Activated T-cell treated with anti-CD3 and anti-CD28 coated beads, Interleukin-2, amount 50 U/mL, for 24 hours (primary cell): ENCODE measurements at regions not wholly inside any gene's neighbourhood (a gene's known extent, or its start where the extent isn't known, plus 50 kb on each side); places are given as distances from the start of the nearest gene placed in this dataset.

Source experiments
- DNase-seq: peaks from one replicate; pipeline ENCODE4 v3.0.0-alpha.2; 2020
- H3K27ac Mint-ChIP-seq: 2 replicates; pipeline ENCODE4 v1.8.0; 2020; ENCODE audit warnings: mild to moderate bottlenecking, mixed read lengths
- H3K27me3 Mint-ChIP-seq: 2 replicates; pipeline ENCODE4 v1.8.0; 2020; ENCODE audit warnings: mixed read lengths
- H3K36me3 Mint-ChIP-seq: 2 replicates; pipeline ENCODE4 v1.8.0; 2020; ENCODE audit warnings: low read depth, mixed read lengths
- H3K4me1 Mint-ChIP-seq: 2 replicates; pipeline ENCODE4 v1.8.0; 2020; ENCODE audit warnings: low read depth, mixed read lengths
- H3K4me3 Mint-ChIP-seq: 2 replicates; pipeline ENCODE4 v1.8.0; 2020; ENCODE audit warnings: mild to moderate bottlenecking, moderate library complexity, mixed read lengths
- H3K9me3 Mint-ChIP-seq: 2 replicates; pipeline ENCODE4 v1.8.0; 2020; ENCODE audit warnings: mixed read lengths

- H3K27ac Mint-ChIP-seq = no peak overlapping the region
- peaks cover 61% of the 10 kb centered on the region for H3K4me1 Mint-ChIP-seq
- peaks cover 53% of the 10 kb centered on the region for H3K36me3 Mint-ChIP-seq
These were observed 50.4 kb downstream of the ZBTB38 start for GRCh38 chr3:141418751-141419150.

GRCh38 chr3:141419946-141420345 is 51.6 kb downstream of the ZBTB38 start:
- peaks cover 50% of the 10 kb centered on the region for H3K4me1 Mint-ChIP-seq

More at GRCh38 chr3:141418751-141419150, 50.4 kb downstream of the ZBTB38 start:
- Mint-ChIP-seq H3K4me3 (no peak overlapping the region), H3K9me3 (peaks cover 2% of the 10 kb centered on the region), H3K27me3 (no peaks in the 10 kb centered on the region)
- DNase-seq = no peak

GRCh38 chr3:141421186-141421585 is 52.9 kb downstream of the ZBTB38 start:
- peak overlapping the region; percentile 47 for H3K27ac Mint-ChIP-seq
- DNase-seq = no peak
- H3K36me3 Mint-ChIP-seq = peaks cover 39% of the 10 kb centered on the region
- H3K27me3 Mint-ChIP-seq = no peaks in the 10 kb centered on the region
- H3K4me3 Mint-ChIP-seq = no peak overlapping the region
- H3K4me1 Mint-ChIP-seq = peaks cover 50% of the 10 kb centered on the region
- peaks cover 2% of the 10 kb centered on the region for H3K9me3 Mint-ChIP-seq

More at GRCh38 chr3:141419946-141420345, 51.6 kb downstream of the ZBTB38 start:
- no peak overlapping the region for H3K4me3 Mint-ChIP-seq
- no peak for DNase-seq
- H3K27me3 Mint-ChIP-seq = no peaks in the 10 kb centered on the region
- H3K36me3 Mint-ChIP-seq = peaks cover 47% of the 10 kb centered on the region
- H3K27ac Mint-ChIP-seq = no peak overlapping the region
- H3K9me3 Mint-ChIP-seq = peaks cover 2% of the 10 kb centered on the region

GRCh38 chr3:141421639-141422319 is 53.5 kb downstream of the ZBTB38 start:
- Mint-ChIP-seq H3K27ac (peak overlapping the region; percentile 47), H3K27me3 (no peaks in the 10 kb centered on the region), H3K9me3 (peaks cover 2% of the 10 kb centered on the region), H3K4me3 (no peak overlapping the region), H3K36me3 (peaks cover 37% of the 10 kb centered on the region), H3K4me1 (peaks cover 50% of the 10 kb centered on the region)
- no peak for DNase-seq

- Mint-ChIP-seq H3K27me3 (no peaks in the 10 kb centered on the region), H3K9me3 (peaks cover 2% of the 10 kb centered on the region), H3K4me1 (peaks cover 46% of the 10 kb centered on the region), H3K27ac (no peak overlapping the region), H3K36me3 (peaks cover 38% of the 10 kb centered on the region), H3K4me3 (no peak overlapping the region)
- no peak for DNase-seq
These were observed 54.8 kb downstream of the ZBTB38 start for GRCh38 chr3:141422961-141423582.

- no peaks in the 10 kb centered on the region for H3K27me3 Mint-ChIP-seq
- H3K27ac Mint-ChIP-seq = peak overlapping the region; percentile 29
- DNase-seq = no peak
- peaks cover 28% of the 10 kb centered on the region for H3K36me3 Mint-ChIP-seq
- H3K4me1 Mint-ChIP-seq = peaks cover 37% of the 10 kb centered on the region
- no peak overlapping the region for H3K4me3 Mint-ChIP-seq
- no peaks in the 10 kb centered on the region for H3K9me3 Mint-ChIP-seq
These were observed 57.4 kb downstream of the ZBTB38 start for GRCh38 chr3:141425523-141426233.

GRCh38 chr3:141426404-141427034 is 58.2 kb downstream of the ZBTB38 start:
- Mint-ChIP-seq H3K4me3 (no peak overlapping the region), H3K27ac (no peak overlapping the region), H3K27me3 (no peaks in the 10 kb centered on the region), H3K9me3 (no peaks in the 10 kb centered on the region), H3K36me3 (peaks cover 28% of the 10 kb centered on the region), H3K4me1 (peaks cover 34% of the 10 kb centered on the region)
- DNase-seq = no peak

- peak overlapping the region; percentile 44 for H3K27ac Mint-ChIP-seq
- H3K4me1 Mint-ChIP-seq = peaks cover 33% of the 10 kb centered on the region
- H3K27me3 Mint-ChIP-seq = no peaks in the 10 kb centered on the region
- DNase-seq = no peak
- H3K9me3 Mint-ChIP-seq = no peaks in the 10 kb centered on the region
- peaks cover 36% of the 10 kb centered on the region for H3K36me3 Mint-ChIP-seq
- H3K4me3 Mint-ChIP-seq = no peak overlapping the region
These were observed 59.1 kb upstream of the RASA2 start for GRCh38 chr3:141427764-141428163.

- H3K36me3 Mint-ChIP-seq = peaks cover 27% of the 10 kb centered on the region
- DNase-seq = no peak
- H3K9me3 Mint-ChIP-seq = no peaks in the 10 kb centered on the region
- H3K4me3 Mint-ChIP-seq = no peak overlapping the region
- H3K27me3 Mint-ChIP-seq = no peaks in the 10 kb centered on the region
- peaks cover 39% of the 10 kb centered on the region for H3K4me1 Mint-ChIP-seq
- peak overlapping the region; percentile 1 for H3K27ac Mint-ChIP-seq
These were observed 57.3 kb upstream of the RASA2 start for GRCh38 chr3:141429371-141430035.

GRCh38 chr3:141430316-141430715 is 56.5 kb upstream of the RASA2 start:
- Mint-ChIP-seq H3K4me3 (no peak overlapping the region), H3K9me3 (no peaks in the 10 kb centered on the region), H3K4me1 (peaks cover 34% of the 10 kb centered on the region), H3K27ac (no peak overlapping the region), H3K36me3 (peaks cover 25% of the 10 kb centered on the region), H3K27me3 (no peaks in the 10 kb centered on the region)
- no peak for DNase-seq

- no peak overlapping the region for H3K27ac Mint-ChIP-seq
- H3K4me3 Mint-ChIP-seq = no peak overlapping the region
- no peaks in the 10 kb centered on the region for H3K9me3 Mint-ChIP-seq
- peaks cover 25% of the 10 kb centered on the region for H3K36me3 Mint-ChIP-seq
- DNase-seq = no peak
- H3K4me1 Mint-ChIP-seq = peaks cover 27% of the 10 kb centered on the region
- H3K27me3 Mint-ChIP-seq = no peaks in the 10 kb centered on the region
These were observed 55.1 kb upstream of the RASA2 start for GRCh38 chr3:141431411-141432378.

GRCh38 chr3:141432904-141433303 is 53.9 kb upstream of the RASA2 start:
- Mint-ChIP-seq H3K9me3 (no peaks in the 10 kb centered on the region), H3K27me3 (no peaks in the 10 kb centered on the region), H3K27ac (no peak overlapping the region), H3K4me1 (peaks cover 31% of the 10 kb centered on the region), H3K4me3 (no peak overlapping the region), H3K36me3 (peaks cover 18% of the 10 kb centered on the region)
- DNase-seq = no peak

- H3K9me3 Mint-ChIP-seq = no peaks in the 10 kb centered on the region
- H3K27ac Mint-ChIP-seq = no peak overlapping the region
- no peaks in the 10 kb centered on the region for H3K27me3 Mint-ChIP-seq
- DNase-seq = no peak
- peaks cover 33% of the 10 kb centered on the region for H3K4me1 Mint-ChIP-seq
- H3K36me3 Mint-ChIP-seq = peaks cover 21% of the 10 kb centered on the region
- no peak overlapping the region for H3K4me3 Mint-ChIP-seq
These were observed 52.6 kb upstream of the RASA2 start for GRCh38 chr3:141434255-141434654.
